ENCODE measurements at regions not wholly inside any gene's neighbourhood (a gene's known extent, or its start where the extent isn't known, plus 50 kb on each side); places are given as distances from the start of the nearest gene placed in this dataset.

DNA sequence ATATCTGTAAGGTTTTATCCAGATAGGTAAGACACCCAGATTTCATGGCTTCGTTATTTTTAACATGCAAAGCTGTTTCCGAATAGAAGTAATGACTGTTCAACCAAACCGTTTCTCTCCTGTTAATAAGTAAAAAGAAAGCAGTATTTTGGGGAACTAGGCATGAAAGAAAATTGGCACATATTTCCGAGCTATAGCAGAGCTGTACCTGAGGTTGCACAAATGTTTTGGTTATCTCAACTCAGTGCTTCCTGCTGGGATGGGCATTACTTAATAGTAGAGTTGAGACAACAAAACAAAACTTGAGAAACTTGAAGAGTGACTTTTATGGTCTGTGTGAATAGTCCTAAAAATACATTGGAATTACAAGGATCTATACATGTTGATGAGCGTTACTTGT is 564.3 kb upstream of the SORCS1 start:
- no peak for TF ChIP-seq EZH2phosphoT487 (conservative IDR thresholded peaks at IDR 0.05; ENCODE audit: low read length)
- TF ChIP-seq, protein P1, sequence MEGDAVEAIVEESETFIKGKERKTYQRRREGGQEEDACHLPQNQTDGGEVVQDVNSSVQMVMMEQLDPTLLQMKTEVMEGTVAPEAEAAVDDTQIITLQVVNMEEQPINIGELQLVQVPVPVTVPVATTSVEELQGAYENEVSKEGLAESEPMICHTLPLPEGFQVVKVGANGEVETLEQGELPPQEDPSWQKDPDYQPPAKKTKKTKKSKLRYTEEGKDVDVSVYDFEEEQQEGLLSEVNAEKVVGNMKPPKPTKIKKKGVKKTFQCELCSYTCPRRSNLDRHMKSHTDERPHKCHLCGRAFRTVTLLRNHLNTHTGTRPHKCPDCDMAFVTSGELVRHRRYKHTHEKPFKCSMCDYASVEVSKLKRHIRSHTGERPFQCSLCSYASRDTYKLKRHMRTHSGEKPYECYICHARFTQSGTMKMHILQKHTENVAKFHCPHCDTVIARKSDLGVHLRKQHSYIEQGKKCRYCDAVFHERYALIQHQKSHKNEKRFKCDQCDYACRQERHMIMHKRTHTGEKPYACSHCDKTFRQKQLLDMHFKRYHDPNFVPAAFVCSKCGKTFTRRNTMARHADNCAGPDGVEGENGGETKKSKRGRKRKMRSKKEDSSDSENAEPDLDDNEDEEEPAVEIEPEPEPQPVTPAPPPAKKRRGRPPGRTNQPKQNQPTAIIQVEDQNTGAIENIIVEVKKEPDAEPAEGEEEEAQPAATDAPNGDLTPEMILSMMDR (IDR thresholded peaks at IDR 0.05; ENCODE audit: insufficient read depth, low read length, poor library complexity, severe bottlenecking) = no peak
- Histone ChIP-seq H3K4me2 (ENCODE audit: low read depth, low read length, poor library complexity, severe bottlenecking) (no peak overlapping the region), H3K9me3 (ENCODE audit: insufficient read depth, low read length) (no peaks in the 10 kb centered on the region), H3K4me3 (ENCODE audit: insufficient read depth, low read length, poor library complexity, severe bottlenecking) (no peak overlapping the region), H3K36me3 (ENCODE audit: low read length) (no peaks in the 10 kb centered on the region), H3K27ac (ENCODE audit: low read depth, low read length) (no peak overlapping the region), H3F3A (ENCODE audit: insufficient read depth) (no peaks in the 10 kb centered on the region), H3K9me2 (replicated peaks; ENCODE audit: insufficient read depth, low read length) (no peaks in the 10 kb centered on the region), H3K79me2 (ENCODE audit: insufficient read depth, low read length) (no peaks in the 10 kb centered on the region), H2AFZ (ENCODE audit: low read depth, low read length, severe bottlenecking) (no peak overlapping the region), H3K9ac (ENCODE audit: low read length) (no peak overlapping the region), H3K27me3 (ENCODE audit: low read length) (no peaks in the 10 kb centered on the region), H4K20me1 (ENCODE audit: low read depth, low read length) (no peaks in the 10 kb centered on the region)

- H2AFZ ChIP-seq (ENCODE audit: low read depth, low read length, severe bottlenecking) = no peak overlapping the region
- no peaks in the 10 kb centered on the region for H3F3A ChIP-seq (ENCODE audit: insufficient read depth)
- H3K27ac ChIP-seq (ENCODE audit: low read depth, low read length) = no peak overlapping the region
- no peaks in the 10 kb centered on the region for H3K9me3 ChIP-seq (ENCODE audit: insufficient read depth, low read length)
- H3K9ac ChIP-seq (ENCODE audit: low read length) = no peak overlapping the region
- H3K36me3 ChIP-seq (ENCODE audit: low read length) = no peaks in the 10 kb centered on the region
- H3K9me2 ChIP-seq (replicated peaks; ENCODE audit: insufficient read depth, low read length) = no peaks in the 10 kb centered on the region
- no peak for TF ChIP-seq EZH2phosphoT487 (conservative IDR thresholded peaks at IDR 0.05; ENCODE audit: low read length)
- TF ChIP-seq, protein P1 (IDR thresholded peaks at IDR 0.05; ENCODE audit: insufficient read depth, low read length, poor library complexity, severe bottlenecking) = no peak
- no peak overlapping the region for H3K4me3 ChIP-seq (ENCODE audit: insufficient read depth, low read length, poor library complexity, severe bottlenecking)
- H3K27me3 ChIP-seq (ENCODE audit: low read length) = no peaks in the 10 kb centered on the region
- no peak overlapping the region for H3K4me2 ChIP-seq (ENCODE audit: low read depth, low read length, poor library complexity, severe bottlenecking)
- H4K20me1 ChIP-seq (ENCODE audit: low read depth, low read length) = no peaks in the 10 kb centered on the region
- no peaks in the 10 kb centered on the region for H3K79me2 ChIP-seq (ENCODE audit: insufficient read depth, low read length)
Measured at GRCh38 chr10:107727767-107728317, 563.3 kb upstream of the SORCS1 start.

DNA sequence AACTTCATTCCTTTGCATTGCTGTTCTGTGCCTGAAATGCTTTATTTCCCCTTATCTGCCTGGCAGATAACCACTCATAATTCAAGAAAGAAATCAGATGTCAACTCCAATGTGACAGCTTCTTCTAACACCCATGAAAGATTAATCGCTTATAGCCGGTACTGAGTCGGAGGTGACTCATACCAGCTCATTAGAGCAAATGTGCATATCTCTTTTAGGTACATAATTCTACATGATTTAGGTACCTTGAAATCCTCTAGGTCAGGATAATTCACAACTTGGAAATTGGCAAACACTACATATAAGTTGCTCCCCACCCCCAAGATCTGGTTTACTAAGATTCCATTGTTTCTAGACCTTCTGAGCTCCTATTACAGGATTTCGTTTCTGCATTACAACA is 554.4 kb upstream of the SORCS1 start:
- H3K36me3 ChIP-seq (ENCODE audit: low read length) = no peaks in the 10 kb centered on the region
- H3F3A ChIP-seq (ENCODE audit: insufficient read depth) = no peaks in the 10 kb centered on the region
- no peak overlapping the region for H3K4me2 ChIP-seq (ENCODE audit: low read depth, low read length, poor library complexity, severe bottlenecking)
- H3K79me2 ChIP-seq (ENCODE audit: insufficient read depth, low read length) = no peaks in the 10 kb centered on the region
- H3K9me2 ChIP-seq (replicated peaks; ENCODE audit: insufficient read depth, low read length) = no peaks in the 10 kb centered on the region
- H3K27ac ChIP-seq (ENCODE audit: low read depth, low read length) = no peak overlapping the region
- no peak overlapping the region for H3K9ac ChIP-seq (ENCODE audit: low read length)
- H3K9me3 ChIP-seq (ENCODE audit: insufficient read depth, low read length) = no peaks in the 10 kb centered on the region
- TF ChIP-seq, protein P1 (IDR thresholded peaks at IDR 0.05; ENCODE audit: insufficient read depth, low read length, poor library complexity, severe bottlenecking) = no peak
- TF ChIP-seq EZH2phosphoT487 (conservative IDR thresholded peaks at IDR 0.05; ENCODE audit: low read length) = no peak
- H2AFZ ChIP-seq (ENCODE audit: low read depth, low read length, severe bottlenecking) = no peak overlapping the region
- no peak overlapping the region for H3K4me3 ChIP-seq (ENCODE audit: insufficient read depth, low read length, poor library complexity, severe bottlenecking)
- no peaks in the 10 kb centered on the region for H3K27me3 ChIP-seq (ENCODE audit: low read length)
- H4K20me1 ChIP-seq (ENCODE audit: low read depth, low read length) = no peaks in the 10 kb centered on the region
